SH-SY5Y (cell line): ENCODE measurements at regions not wholly inside any gene's neighbourhood (a gene's known extent, or its start where the extent isn't known, plus 50 kb on each side); places are given as distances from the start of the nearest gene placed in this dataset.

Experiments
- GATA2 ChIP-seq: IDR thresholded peaks from 2 replicates; pipeline ENCODE4 v1.6.1; 2011; ENCODE audit warnings: mild to moderate bottlenecking, low read depth, low read length
- GATA3 ChIP-seq: IDR thresholded peaks from 2 replicates; pipeline ENCODE4 v1.6.1; 2011; ENCODE audit warnings: low read depth, mild to moderate bottlenecking, low read length, moderate library complexity

GRCh38 chr16:47781673-47782072 is 320.5 kb downstream of the PHKB start:
- TF ChIP-seq GATA2 = no peak
- TF ChIP-seq GATA3 = no peak
